Endothelial cell of umbilical vein (primary cell): ENCODE measurements at regions not wholly inside any gene's neighbourhood (a gene's known extent, or its start where the extent isn't known, plus 50 kb on each side); places are given as distances from the start of the nearest gene placed in this dataset.

ENCODE experiments used
- CTCF ChIP-seq, 2 donors: IDR thresholded peaks; 1 replicate in 1 of 2; 2 replicates in 1 of 2; pipeline ENCODE4 v1.5.1; 2011; ENCODE audit warnings: low read length in 2 of 2, mild to moderate bottlenecking in 2 of 2, moderate library complexity in 2 of 2, control low read depth in 1 of 2, inconsistent platforms in 1 of 2, low read depth in 1 of 2; ENCODE audit not compliant: insufficient read depth in 1 of 2; ENCODE audit errors: extremely low read depth in 1 of 2
- EZH2 ChIP-seq: IDR thresholded peaks from 2 replicates; pipeline ENCODE4 v1.6.1; 2012; ENCODE audit warnings: borderline replicate concordance, low read depth, mild to moderate bottlenecking, moderate library complexity, low read length, inconsistent platforms; ENCODE audit not compliant: severe bottlenecking
- JUN ChIP-seq: IDR thresholded peaks from 2 replicates; pipeline ENCODE4 v1.6.1; 2011; ENCODE audit warnings: borderline replicate concordance, low read depth; ENCODE audit not compliant: insufficient read length, insufficient read depth
- MAX ChIP-seq: IDR thresholded peaks from 2 replicates; pipeline ENCODE4 v1.6.1; 2011; ENCODE audit not compliant: insufficient read depth, insufficient read length
- MYC ChIP-seq: IDR thresholded peaks from one replicate; pipeline ENCODE4 v1.6.1; 2011; ENCODE audit warnings: mild to moderate bottlenecking, low read depth, low read length
- POLR2A ChIP-seq: IDR thresholded peaks from 2 replicates; pipeline ENCODE4 v1.6.1; 2012; ENCODE audit warnings: low read depth, mild to moderate bottlenecking, control low read depth, low read length
- POLR2AphosphoS5 ChIP-seq: IDR thresholded peaks from 2 replicates; pipeline ENCODE4 v1.6.1; 2012; ENCODE audit warnings: low read depth, mild to moderate bottlenecking, control low read depth, low read length, moderate library complexity; ENCODE audit not compliant: insufficient read depth

- TF ChIP-seq CTCF (IDR thresholded peaks at IDR 0.05; ENCODE audit: extremely low read depth in 1 of 2, insufficient read depth in 1 of 2, low read depth in 1 of 2, low read length in 2 of 2) (no peak), MYC (no peak), POLR2AphosphoS5 (no peak), JUN (no peak), POLR2A (no peak), EZH2 (no peak), MAX (no peak)
Observed at GRCh38 chr2:160859096-160859495, 301.1 kb upstream of the TANK start.
